Prostate gland (tissue), 2 donors: ENCODE measurements at regions not wholly inside any gene's neighbourhood (a gene's known extent, or its start where the extent isn't known, plus 50 kb on each side); places are given as distances from the start of the nearest gene placed in this dataset.

Experiments
- DNase-seq: peaks from one replicate; pipeline ENCODE4 v3.0.0-alpha.2; 2019; ENCODE audit warnings: low spot score
- H3K27ac ChIP-seq, 2 donors: fragments of 200-600 bp; sonication (generic); 2 replicates each; pipeline ENCODE4 v1.5.1; 2017 to 2019
- H3K27me3 ChIP-seq: fragments of 200-600 bp; sonication (generic); replicated peaks from 2 replicates; pipeline ENCODE4 v1.5.1; 2019; ENCODE audit not compliant: insufficient read depth
- H3K36me3 ChIP-seq, 2 donors: fragments of 200-600 bp; sonication (generic); 1 replicate in 1 of 2; 2 replicates in 1 of 2; pipeline versions ENCODE4 v1.5.1 to v1.8.1; 2017 to 2019
- H3K4me1 ChIP-seq: fragments of 200-600 bp; sonication (generic); replicated peaks from 2 replicates; pipeline ENCODE4 v1.5.1; 2019
- H3K4me3 ChIP-seq, 2 donors: fragments of 200-600 bp; sonication (generic); 2 replicates each; pipeline ENCODE4 v1.5.1; 2017 to 2019
- H3K9me3 ChIP-seq: fragments of 200-600 bp; sonication (generic); 2 replicates; pipeline ENCODE4 v1.5.1; 2017
- POLR2A ChIP-seq: fragments of 450-650 bp; IDR thresholded peaks from one replicate; pipeline ENCODE4 v1.6.1; 2016; ENCODE audit warnings: antibody characterized with exemption, mild to moderate bottlenecking
- POLR2AphosphoS5 ChIP-seq: sonication (generic); formaldehyde crosslinking; IDR thresholded peaks from one replicate; pipeline ENCODE4 v1.6.1; 2017; ENCODE audit warnings: antibody characterized with exemption
- WGBS: methylation state at CpG from one replicate; pipeline ENCODE4 v1.1.5; 2018; 5-methylcytosine and 5-hydroxymethylcytosine counted together
- intact Hi-C: fragments of 100-400 bp; cut with DNase I; formaldehyde crosslinking; loops from one replicate; pipeline ENCODE4 v1.14.2; 2022
- TF ChIP-seq, protein P1 (sequence below), 4 experiments: fragments of 200-600 bp in 2 of 4; fragments of 450-650 bp in 2 of 4; sonication (generic) in 2 of 4; IDR thresholded peaks; 1 replicate in 3 of 4; 2 replicates in 1 of 4; pipeline ENCODE4 v1.5.1; 2016 to 2019; ENCODE audit warnings: antibody characterized with exemption in 4 of 4, mild to moderate bottlenecking in 2 of 4, moderate library complexity in 2 of 4

DNA sequence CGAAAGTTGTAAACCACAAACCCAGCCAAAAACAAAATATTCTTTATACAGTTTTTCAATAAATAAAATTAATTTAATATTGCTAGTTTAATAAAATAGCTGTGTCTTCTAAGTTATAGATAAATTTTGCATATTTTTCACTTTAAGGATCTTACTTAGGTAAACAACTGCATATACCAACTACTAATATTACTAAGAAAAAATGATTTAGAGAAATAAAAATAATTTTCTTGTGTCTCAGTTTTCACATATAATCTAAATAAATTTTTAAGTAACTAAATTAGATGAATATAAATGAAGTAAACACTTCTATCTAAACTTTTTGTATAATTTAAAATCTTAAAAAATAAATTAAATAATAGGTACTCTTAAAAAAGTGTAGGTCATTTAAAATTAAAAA is 67.1 kb upstream of the TOP3B start:
- no peaks in the 10 kb centered on the region for H3K27me3 ChIP-seq
- intact Hi-C loops = no loop called here
- H3K27ac ChIP-seq = no peak overlapping the region
- TF ChIP-seq POLR2A (no peak), POLR2AphosphoS5 (no peak)
- TF ChIP-seq, protein P1, sequence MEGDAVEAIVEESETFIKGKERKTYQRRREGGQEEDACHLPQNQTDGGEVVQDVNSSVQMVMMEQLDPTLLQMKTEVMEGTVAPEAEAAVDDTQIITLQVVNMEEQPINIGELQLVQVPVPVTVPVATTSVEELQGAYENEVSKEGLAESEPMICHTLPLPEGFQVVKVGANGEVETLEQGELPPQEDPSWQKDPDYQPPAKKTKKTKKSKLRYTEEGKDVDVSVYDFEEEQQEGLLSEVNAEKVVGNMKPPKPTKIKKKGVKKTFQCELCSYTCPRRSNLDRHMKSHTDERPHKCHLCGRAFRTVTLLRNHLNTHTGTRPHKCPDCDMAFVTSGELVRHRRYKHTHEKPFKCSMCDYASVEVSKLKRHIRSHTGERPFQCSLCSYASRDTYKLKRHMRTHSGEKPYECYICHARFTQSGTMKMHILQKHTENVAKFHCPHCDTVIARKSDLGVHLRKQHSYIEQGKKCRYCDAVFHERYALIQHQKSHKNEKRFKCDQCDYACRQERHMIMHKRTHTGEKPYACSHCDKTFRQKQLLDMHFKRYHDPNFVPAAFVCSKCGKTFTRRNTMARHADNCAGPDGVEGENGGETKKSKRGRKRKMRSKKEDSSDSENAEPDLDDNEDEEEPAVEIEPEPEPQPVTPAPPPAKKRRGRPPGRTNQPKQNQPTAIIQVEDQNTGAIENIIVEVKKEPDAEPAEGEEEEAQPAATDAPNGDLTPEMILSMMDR (IDR thresholded peaks at IDR 0.05) = no peak
- H3K9me3 ChIP-seq = no peaks in the 10 kb centered on the region
- no peak for DNase-seq
- no peak overlapping the region for H3K4me3 ChIP-seq
- H3K36me3 ChIP-seq = no peaks in the 10 kb centered on the region
- 56% methylated on average over 1 of the region's 1 CpG for WGBS
- no peaks in the 10 kb centered on the region for H3K4me1 ChIP-seq

- no peaks in the 10 kb centered on the region for H3K27me3 ChIP-seq
- no peak overlapping the region for H3K4me3 ChIP-seq
- intact Hi-C loops = no loop called here
- no peaks in the 10 kb centered on the region for H3K9me3 ChIP-seq
- TF ChIP-seq POLR2A (no peak), POLR2AphosphoS5 (no peak)
- TF ChIP-seq, protein P1 (IDR thresholded peaks at IDR 0.05) = no peak
- no peak overlapping the region for H3K27ac ChIP-seq
- WGBS = 40% methylated on average over 2 of the region's 2 CpGs
- DNase-seq = no peak
- H3K4me1 ChIP-seq = no peaks in the 10 kb centered on the region
- H3K36me3 ChIP-seq = no peaks in the 10 kb centered on the region
These were observed 66.5 kb upstream of the TOP3B start for GRCh38 chr22:22048981-22049531.

DNA sequence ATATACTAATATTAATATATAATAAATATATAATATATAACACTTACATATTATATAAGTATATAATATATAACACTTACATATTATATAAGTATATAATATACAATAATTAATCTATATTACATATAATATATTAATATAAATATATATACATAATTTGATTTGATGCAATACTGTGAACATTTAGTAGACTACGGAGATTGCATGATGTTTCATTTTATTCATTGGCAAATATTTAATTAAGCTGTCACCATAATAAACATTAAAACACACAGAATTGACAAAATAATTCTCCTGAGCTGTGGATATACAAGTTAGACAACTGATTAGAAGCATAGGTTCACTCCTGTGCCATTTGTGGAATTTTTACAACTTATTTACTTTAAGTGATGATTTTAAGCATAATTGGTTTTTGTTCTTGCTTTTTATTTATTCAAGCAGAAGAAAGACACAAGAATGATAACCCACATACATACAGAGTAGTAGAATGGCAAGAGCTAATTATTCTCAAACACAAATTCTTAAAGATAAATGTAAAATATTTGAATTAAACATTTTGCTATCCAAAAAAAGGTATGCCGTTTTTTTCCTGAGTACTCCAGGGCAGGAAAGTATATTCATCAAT is 65.8 kb upstream of the TOP3B start:
- H3K4me3 ChIP-seq = no peak overlapping the region
- H3K4me1 ChIP-seq = no peaks in the 10 kb centered on the region
- 37% methylated on average over 2 of the region's 2 CpGs for WGBS
- no peak overlapping the region for H3K27ac ChIP-seq
- no peaks in the 10 kb centered on the region for H3K9me3 ChIP-seq
- intact Hi-C loops = no loop called here
- no peaks in the 10 kb centered on the region for H3K27me3 ChIP-seq
- H3K36me3 ChIP-seq = no peaks in the 10 kb centered on the region
- no peak for TF ChIP-seq POLR2AphosphoS5
- DNase-seq = no peak

GRCh38 chr22:22047776-22048175 is 65.2 kb upstream of the TOP3B start:
- Histone ChIP-seq H3K27me3 (no peaks in the 10 kb centered on the region), H3K36me3 (no peaks in the 10 kb centered on the region), H3K27ac (no peak overlapping the region), H3K4me1 (no peaks in the 10 kb centered on the region), H3K4me3 (no peak overlapping the region), H3K9me3 (no peaks in the 10 kb centered on the region)
- DNase-seq = no peak
- TF ChIP-seq, protein P1 (IDR thresholded peaks at IDR 0.05) = no peak
- no peak for TF ChIP-seq POLR2A
- no peak for TF ChIP-seq POLR2AphosphoS5
- intact Hi-C loops = no loop called here
- WGBS = 67% methylated on average over 4 of the region's 4 CpGs

DNA sequence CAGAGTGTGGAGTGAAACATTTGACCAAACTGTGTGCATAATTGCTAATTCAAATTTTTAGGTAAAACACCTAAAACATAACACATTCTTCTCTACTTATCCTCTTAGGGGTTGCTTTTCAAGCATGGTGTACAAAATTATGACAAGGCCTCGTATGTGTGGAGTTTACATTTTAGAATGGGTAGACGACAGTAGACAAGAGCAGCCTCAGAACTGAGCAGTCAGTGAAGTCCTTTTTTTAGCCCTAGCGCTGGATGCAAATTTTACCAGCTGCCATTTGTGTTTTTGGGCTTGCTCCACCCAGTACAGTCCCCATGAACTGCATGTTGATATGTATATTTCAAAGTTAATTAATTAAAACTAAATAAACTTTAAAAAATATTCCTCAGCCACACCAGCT is 64.7 kb upstream of the TOP3B start:
- no peak overlapping the region for H3K4me3 ChIP-seq
- H3K27me3 ChIP-seq = no peaks in the 10 kb centered on the region
- H3K27ac ChIP-seq = no peak overlapping the region
- TF ChIP-seq POLR2A (no peak), POLR2AphosphoS5 (no peak)
- TF ChIP-seq, protein P1 (IDR thresholded peaks at IDR 0.05) = no peak
- no peaks in the 10 kb centered on the region for H3K36me3 ChIP-seq
- DNase-seq = no peak
- WGBS = 85% methylated on average over 3 of the region's 3 CpGs
- no peaks in the 10 kb centered on the region for H3K4me1 ChIP-seq
- intact Hi-C loops = no loop called here
- no peaks in the 10 kb centered on the region for H3K9me3 ChIP-seq
